Fibroblast of peridontal ligament (primary cell): ENCODE measurements at regions not wholly inside any gene's neighbourhood (a gene's known extent, or its start where the extent isn't known, plus 50 kb on each side); places are given as distances from the start of the nearest gene placed in this dataset.

ENCODE experiments used
- DNase-seq: peaks from one replicate; pipeline ENCODE4 v3.0.0-alpha.2; 2010; ENCODE audit errors: extremely low read depth

GRCh38 chr18:32621034-32621433 is 150.4 kb upstream of the GAREM1 start:
- no peak for DNase-seq

GRCh38 chr18:32618546-32618945 is 147.9 kb upstream of the GAREM1 start:
- no peak for DNase-seq

DNA sequence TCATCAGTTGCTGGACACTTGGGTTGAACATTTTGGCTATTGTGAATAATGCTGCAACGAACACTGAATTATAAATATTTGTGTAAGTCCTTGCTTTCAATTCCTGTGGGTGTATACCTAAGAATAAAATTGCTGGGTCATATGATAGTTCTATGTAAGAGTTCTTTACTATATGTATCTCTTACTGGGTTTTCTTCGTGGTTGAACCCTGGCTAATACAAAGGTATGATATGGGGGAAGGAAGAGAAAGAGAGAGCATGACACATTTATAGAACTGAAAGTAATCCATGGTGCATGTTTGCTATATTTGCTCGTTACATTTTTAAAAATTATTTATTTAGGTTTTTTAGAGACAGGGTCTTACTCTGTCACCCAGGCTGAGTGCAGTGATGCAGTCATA is 143.1 kb upstream of the GAREM1 start:
- no peak for DNase-seq

- no peak for DNase-seq
Measured at GRCh38 chr18:32612651-32613050, 142.0 kb upstream of the GAREM1 start.

GRCh38 chr18:32610176-32610575 is 139.5 kb upstream of the GAREM1 start:
- no peak for DNase-seq

DNA sequence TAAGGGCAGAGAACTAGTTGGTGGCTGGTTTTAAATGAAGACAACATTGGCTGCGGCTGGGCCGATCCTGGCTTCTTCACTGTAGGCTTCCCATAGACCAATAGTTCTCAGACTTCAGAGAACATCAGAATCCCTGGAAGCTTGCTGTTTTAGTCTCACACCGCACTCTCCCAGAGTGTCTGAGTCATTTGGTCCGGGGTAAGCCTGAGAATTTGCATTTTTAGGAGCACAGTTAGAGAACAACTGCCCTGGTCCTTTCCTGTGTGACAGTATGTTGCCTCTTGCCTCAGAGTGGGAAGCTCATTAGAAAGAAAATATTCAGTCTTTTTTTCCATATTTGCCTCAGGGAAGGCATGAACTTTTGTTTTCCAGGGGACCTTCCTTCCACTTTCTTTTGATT is 137.1 kb upstream of the GAREM1 start:
- no peak for DNase-seq

DNA sequence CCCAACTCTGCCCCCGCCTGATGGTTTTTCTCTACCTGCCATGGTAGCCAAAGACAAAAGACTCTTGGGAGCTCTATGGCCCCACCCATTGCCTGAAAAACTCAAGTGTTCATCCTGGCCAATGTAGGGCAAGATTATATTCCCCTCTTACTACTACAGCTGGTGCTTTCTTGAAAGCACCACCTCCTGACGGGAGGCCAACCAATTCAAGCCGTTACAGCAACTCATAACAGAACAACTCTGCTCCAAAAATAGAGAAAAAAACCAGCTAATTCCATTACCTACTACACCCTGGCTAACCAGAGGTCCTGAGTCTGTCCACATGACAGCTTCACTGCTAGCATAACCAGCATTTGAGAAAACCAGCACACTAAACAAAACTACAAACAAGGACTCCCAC is 127.5 kb upstream of the GAREM1 start:
- DNase-seq, result no peak

- DNase-seq, result no peak
Measured at GRCh38 chr18:32596501-32596900, 125.8 kb upstream of the GAREM1 start.

DNA sequence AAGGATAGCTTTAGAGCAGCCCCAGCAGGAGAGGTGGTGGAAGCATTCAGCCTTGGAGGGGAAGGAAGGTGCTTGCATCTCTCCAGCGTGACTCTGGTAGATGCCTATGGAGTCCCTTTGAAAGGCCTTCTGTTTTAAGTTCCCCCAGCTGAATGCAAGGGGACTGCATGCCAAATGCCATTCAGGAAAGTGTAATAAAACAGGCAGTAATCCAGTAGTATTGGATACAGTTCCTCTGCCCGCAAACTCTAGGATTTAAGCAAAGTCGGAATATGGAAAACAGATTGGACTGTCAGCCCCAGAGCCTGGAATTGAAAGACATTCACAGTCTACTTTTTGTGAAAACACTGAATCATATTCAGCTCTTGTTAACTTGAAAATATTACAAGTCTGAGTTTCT is 125.2 kb upstream of the GAREM1 start:
- DNase-seq, result no peak

GRCh38 chr18:32588191-32588590 is 117.5 kb upstream of the GAREM1 start:
- no peak for DNase-seq

- no peak for DNase-seq
Measured at GRCh38 chr18:32583431-32583830, 112.7 kb upstream of the GAREM1 start.

DNA sequence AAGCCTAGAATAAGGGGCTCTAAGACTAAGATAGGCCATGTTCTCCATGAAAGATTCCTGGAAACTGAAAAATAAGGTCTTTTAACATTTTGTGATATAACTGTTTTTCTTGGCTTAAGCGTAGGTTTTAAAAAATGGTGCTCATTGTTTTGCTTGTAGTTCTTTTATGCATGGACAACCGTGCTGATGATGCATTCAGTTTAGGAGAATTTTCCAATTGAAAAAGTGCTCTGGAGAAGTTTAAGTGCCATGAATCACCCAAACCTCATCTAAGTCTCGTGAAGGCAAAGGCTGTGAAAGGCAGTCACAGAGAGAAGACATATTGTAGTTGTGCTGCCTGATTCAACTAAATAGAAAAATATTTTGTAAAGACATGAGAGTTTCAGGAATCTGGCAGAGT is 111.8 kb upstream of the GAREM1 start:
- no peak for DNase-seq

- no peak for DNase-seq
Measured at GRCh38 chr18:32577561-32577960, 106.9 kb upstream of the GAREM1 start.

DNA sequence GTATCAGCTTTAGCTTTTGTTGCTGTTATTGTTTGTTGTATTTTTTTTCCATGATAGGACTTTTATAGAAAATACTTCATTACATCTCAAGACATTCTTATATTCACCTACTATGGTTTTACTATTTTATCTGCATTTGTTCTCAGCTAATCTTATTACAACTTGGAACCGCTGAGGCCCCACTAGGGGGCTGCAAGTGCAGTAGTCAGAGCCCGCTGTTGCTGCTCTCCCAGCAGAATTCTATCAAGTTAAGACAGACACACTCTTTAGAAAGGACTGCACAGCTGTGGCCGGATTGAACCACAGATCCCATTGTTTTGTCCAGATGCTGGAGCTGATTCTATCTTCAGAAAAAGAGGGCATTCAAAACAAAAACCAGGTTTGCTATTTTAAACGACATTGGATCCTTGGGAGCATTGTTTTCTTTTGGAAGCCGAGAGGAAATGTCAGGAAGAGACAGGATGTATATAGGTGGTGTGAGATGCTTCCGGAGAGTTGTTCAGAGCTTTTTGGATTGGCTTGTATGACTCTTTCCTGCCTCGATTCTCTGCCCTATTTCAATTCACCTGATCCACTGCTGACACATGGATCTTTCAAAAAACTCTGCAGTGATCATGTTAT is 105.7 kb upstream of the GAREM1 start:
- DNase-seq, result no peak

DNA sequence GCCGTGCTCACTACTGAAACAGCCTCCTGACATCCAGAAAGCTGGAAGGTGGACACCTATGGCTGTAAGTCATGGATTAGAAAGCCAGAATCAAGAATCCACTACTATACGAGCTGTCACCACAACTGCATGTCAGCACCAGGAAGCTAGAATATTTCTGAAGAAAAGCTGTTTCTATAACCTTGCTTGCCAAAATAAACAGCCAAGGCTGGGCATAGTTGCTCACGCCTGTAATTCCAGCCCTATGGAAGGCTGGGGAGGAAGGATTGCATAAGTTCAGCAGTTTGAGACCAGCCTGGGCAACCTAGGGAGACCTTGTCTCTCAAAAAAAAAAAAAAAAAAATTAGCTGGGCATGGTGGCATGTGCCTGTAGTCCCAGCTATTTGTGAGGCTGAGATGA is 96.3 kb upstream of the GAREM1 start:
- no peak for DNase-seq

DNA sequence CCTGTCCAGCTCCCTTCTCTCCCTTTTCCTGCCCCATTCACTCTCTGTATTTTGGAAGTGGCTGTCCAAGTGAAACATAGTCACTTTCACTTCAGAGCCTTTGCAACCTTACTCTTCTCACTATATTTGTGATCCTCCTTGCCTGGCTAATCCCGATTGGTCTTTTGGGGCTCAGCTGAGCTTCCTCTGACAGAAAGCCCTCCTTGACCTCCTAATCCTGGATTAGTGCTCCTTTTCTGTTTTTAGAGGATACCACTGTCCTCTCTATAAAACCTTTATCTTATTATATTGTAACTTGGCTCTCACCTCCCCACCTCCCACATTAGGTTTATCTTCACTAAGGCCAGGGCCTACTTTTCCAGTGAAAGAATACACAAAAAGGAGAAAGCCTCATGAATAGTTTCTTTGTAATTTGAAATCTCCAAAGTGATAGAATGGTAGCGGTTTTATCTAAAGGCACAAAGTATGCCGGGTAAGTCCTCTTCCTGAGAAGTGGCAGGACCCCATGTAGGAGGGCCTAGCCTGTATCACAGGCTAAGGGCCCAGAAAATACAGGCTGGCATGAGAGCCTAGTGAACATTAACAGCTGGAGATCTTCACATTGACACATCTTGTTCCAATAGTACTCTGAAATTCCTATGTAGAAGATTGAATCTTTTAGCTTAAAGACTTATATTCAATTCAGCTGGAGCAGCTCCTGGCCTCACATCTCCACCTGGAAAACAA is 83.1 kb upstream of the GAREM1 start:
- DNase-seq, result no peak

GRCh38 chr18:32553174-32553573 is 82.5 kb upstream of the GAREM1 start:
- DNase-seq, result no peak

- DNase-seq, result peak; percentile 71
Measured at GRCh38 chr18:32552421-32553030, 81.8 kb upstream of the GAREM1 start.

DNA sequence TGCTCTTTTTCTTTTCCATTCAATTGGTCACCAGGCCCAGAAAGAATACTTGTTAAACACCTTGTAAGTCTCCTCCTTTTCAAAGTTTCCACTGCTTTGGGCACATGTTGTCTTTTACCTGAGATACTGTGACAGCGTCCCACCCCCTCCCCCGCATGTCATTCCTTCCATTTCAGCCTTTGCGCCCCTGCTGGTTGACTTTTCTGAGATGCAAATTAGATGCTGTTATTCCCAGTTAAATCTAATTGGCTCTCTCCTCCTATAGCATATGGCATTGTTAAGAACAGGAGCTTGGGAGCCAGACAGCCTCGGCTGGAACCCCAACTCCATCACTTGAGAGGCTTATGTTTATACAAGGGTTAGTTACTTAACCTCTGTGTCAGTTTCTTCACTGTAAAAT is 80.3 kb upstream of the GAREM1 start:
- no peak for DNase-seq

DNA sequence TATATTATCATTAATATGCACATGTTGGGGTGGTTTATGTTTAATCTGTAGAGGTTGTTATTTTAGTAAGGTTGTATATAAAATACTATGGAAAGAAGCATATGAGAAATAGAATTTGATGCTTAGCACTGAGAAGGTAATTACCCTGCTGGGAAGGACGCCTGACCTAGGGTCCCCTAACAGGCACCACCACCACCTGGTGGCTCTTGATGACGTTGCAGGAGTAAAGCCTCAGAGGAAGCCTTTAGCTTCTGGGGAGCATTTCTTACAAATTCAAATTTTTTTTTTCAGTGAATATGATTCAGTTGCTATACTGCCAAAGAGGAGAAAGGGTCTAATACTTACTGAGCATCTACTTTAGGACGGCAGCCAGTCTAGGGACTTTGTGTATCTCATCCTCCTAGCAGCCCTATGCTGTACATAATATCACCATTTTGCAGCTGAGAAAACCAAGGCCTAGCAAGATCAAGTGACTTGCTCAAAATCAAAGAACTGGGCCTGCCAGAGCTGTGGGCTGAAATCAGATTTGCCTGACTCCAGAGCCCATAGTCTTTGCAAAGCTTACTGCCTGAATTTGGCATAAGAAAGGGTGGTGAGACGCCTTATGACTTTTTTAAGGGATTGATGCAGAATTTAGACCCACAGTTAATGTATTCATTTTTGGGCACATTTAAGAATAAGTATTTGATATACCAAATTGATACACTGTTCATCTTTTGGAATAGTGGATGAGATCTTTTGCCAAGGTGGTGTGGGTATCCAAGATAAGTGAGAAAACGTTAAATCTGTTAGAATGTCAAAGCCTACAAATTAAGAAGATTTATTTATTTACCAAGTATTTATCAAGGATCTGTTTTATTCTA is 78.8 kb upstream of the GAREM1 start:
- peak; percentile 21 for DNase-seq

- no peak for DNase-seq
Measured at GRCh38 chr18:32548688-32549087, 78.0 kb upstream of the GAREM1 start.

DNA sequence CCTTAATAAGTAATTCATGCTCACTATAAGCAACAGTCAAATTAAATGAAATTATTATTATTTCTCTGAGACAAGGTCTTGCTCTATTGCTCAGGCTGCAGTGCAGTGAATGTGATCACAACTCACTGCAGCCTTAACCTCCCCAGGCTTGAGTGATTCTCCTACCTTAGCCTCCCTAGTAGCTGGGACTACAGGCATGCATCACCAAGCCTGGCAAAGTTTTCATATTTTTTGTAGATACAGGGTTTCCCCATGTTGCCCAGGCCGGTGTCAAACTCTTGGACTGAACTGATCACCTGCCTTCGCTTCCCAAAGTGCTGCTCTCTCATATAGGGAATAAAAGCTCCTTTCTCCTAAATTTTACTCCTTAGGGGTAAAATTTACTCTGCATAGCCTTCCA is 74.9 kb upstream of the GAREM1 start:
- no peak for DNase-seq
